A673 (cell line): ENCODE measurements at regions not wholly inside any gene's neighbourhood (a gene's known extent, or its start where the extent isn't known, plus 50 kb on each side); places are given as distances from the start of the nearest gene placed in this dataset.

Source experiments
- BruUV-seq: library from RNA; stranded (reverse); fragments of 400-500 nt; replicated peaks from 2 replicates; lab custom pipeline; 2021; lab: Mats Ljungman, UMichigan
- CTCF ChIA-PET: fragments of 300-600 bp; sonication (Branson Sonifier 250); formaldehyde crosslinking; loops from one replicate; lab custom pipeline; 2022; ENCODE audit warnings: antibody characterized with exemption; lab: Charles Lee
- POLR2A ChIA-PET: fragments of 300-600 bp; sonication (Branson Sonifier 250); formaldehyde crosslinking; loops from one replicate; lab custom pipeline; 2022; ENCODE audit warnings: antibody characterized with exemption; ENCODE audit not compliant: low non-redundant PET; lab: Charles Lee
- DNase-seq: peaks from one replicate; pipeline ENCODE4 v3.0.0-alpha.2; 2015; ENCODE audit warnings: low spot score
- H3K27ac ChIP-seq: fragments of 200-600 bp; sonication (generic); 2 replicates; pipeline ENCODE4 v1.5.1; 2016; ENCODE audit warnings: mixed run types, low read depth, mild to moderate bottlenecking, mixed read lengths, antibody characterized with exemption, low read length; ENCODE audit not compliant: poor library complexity, severe bottlenecking
- H3K27me3 ChIP-seq: fragments of 200-600 bp; sonication (generic); replicated peaks from 2 replicates; pipeline ENCODE4 v1.6.1; 2017; ENCODE audit warnings: mixed run types, low read depth, mild to moderate bottlenecking, mixed read lengths, antibody characterized with exemption, low read length; ENCODE audit not compliant: insufficient read depth, poor library complexity
- H3K36me3 ChIP-seq: fragments of 200-600 bp; sonication (generic); 2 replicates; pipeline ENCODE4 v1.6.1; 2016; ENCODE audit warnings: mixed run types, mild to moderate bottlenecking, mixed read lengths, antibody characterized with exemption, low read length; ENCODE audit not compliant: insufficient read depth, poor library complexity, severe bottlenecking
- H3K4me1 ChIP-seq: fragments of 200-600 bp; sonication (generic); 2 replicates; pipeline ENCODE4 v1.6.1; 2017; ENCODE audit warnings: mixed run types, mild to moderate bottlenecking, mixed read lengths, antibody characterized with exemption, low read length; ENCODE audit not compliant: insufficient read depth, poor library complexity, severe bottlenecking
- H3K4me3 ChIP-seq: fragments of 200-600 bp; sonication (generic); 2 replicates; pipeline ENCODE4 v1.5.1; 2016; ENCODE audit warnings: low read depth, mixed run types, mild to moderate bottlenecking, mixed read lengths, low read length; ENCODE audit not compliant: poor library complexity, severe bottlenecking
- H3K9me3 ChIP-seq: fragments of 200-600 bp; sonication (generic); 2 replicates; pipeline ENCODE4 v1.6.1; 2016; ENCODE audit warnings: mixed run types, low read depth, mild to moderate bottlenecking, mixed read lengths, antibody characterized with exemption, low read length; ENCODE audit not compliant: poor library complexity, severe bottlenecking
- CTCF ChIP-seq: fragments of 300-800, 200-600 bp; sonication (generic); conservative IDR thresholded peaks from 2 replicates; pipeline ENCODE4 v1.5.1; 2017; ENCODE audit warnings: low read depth, mild to moderate bottlenecking, antibody characterized with exemption, low read length, moderate library complexity, mixed read lengths
- EZH2 ChIP-seq: fragments of 200-600 bp; sonication (generic); IDR thresholded peaks from 2 replicates; pipeline ENCODE4 v1.6.1; 2017; ENCODE audit warnings: borderline replicate concordance, low read depth, mild to moderate bottlenecking, mixed read lengths, antibody characterized with exemption, low read length; ENCODE audit not compliant: poor library complexity, severe bottlenecking
- intact Hi-C: fragments of 100-400 bp; cut with micrococcal nuclease; formaldehyde crosslinking; loops from one replicate; pipeline ENCODE4 v1.10.0; 2022; ENCODE audit not compliant: unreplicated experiment

DNA sequence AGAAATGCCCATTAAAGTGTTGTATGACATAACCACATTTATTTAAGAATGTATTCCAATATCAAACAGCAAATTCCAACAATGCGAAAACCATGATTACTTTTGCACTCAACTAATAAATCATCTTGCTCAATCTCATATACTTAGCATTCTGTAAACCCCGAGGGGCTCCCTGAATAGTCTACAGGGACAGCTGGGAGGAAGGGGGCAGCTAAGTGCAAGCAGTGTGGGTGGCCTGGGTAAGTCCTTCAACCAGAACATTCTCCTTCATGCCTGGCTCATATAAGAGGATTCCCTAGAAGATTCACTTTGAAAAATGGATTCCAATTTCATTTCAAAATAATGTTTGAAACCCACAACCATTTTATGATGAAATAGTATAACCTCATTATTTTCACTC, 355.5 kb downstream of the CDC14C start:
- intact Hi-C loops: no loop called here
- Histone ChIP-seq H3K4me1 (no peaks in the 10 kb centered on the region), H3K9me3 (peaks cover 10% of the 10 kb centered on the region), H3K27ac (no peak overlapping the region), H3K4me3 (no peak overlapping the region), H3K36me3 (no peaks in the 10 kb centered on the region), H3K27me3 (no peaks in the 10 kb centered on the region)
- no peak for DNase-seq
- no TSS peak for BruUV-seq
- TF ChIP-seq EZH2 (no peak), CTCF (no peak)
- ChIA-PET POLR2A (no interaction called here), CTCF (no interaction called here)

- CTCF ChIA-PET: no interaction called here
Measured at GRCh38 chr7:49287653-49288052, 363.3 kb downstream of the CDC14C start.

GRCh38 chr7:49294611-49295010, 370.3 kb downstream of the CDC14C start:
- no TSS peak for BruUV-seq
- ChIA-PET POLR2A (no interaction called here), CTCF (no interaction called here)
- no peaks in the 10 kb centered on the region for H3K27me3 ChIP-seq
- DNase-seq: no peak
- no peaks in the 10 kb centered on the region for H3K4me1 ChIP-seq
- H3K27ac ChIP-seq: no peak overlapping the region
- intact Hi-C loops: no loop called here
- H3K4me3 ChIP-seq: no peak overlapping the region
- TF ChIP-seq CTCF (no peak), EZH2 (no peak)
- peaks cover 31% of the 10 kb centered on the region for H3K9me3 ChIP-seq
- no peaks in the 10 kb centered on the region for H3K36me3 ChIP-seq

More at GRCh38 chr7:49287653-49288052, 363.3 kb downstream of the CDC14C start:
- Histone ChIP-seq H3K36me3 (no peaks in the 10 kb centered on the region), H3K9me3 (peaks cover 19% of the 10 kb centered on the region), H3K27me3 (no peaks in the 10 kb centered on the region), H3K27ac (no peak overlapping the region), H3K4me3 (no peak overlapping the region), H3K4me1 (no peaks in the 10 kb centered on the region)
- no peak for DNase-seq
- intact Hi-C loops: no loop called here
- TF ChIP-seq EZH2 (no peak), CTCF (no peak)
- POLR2A ChIA-PET: no interaction called here
- BruUV-seq: no TSS peak
